GM21390 (cell line): ENCODE measurements at regions not wholly inside any gene's neighbourhood (a gene's known extent, or its start where the extent isn't known, plus 50 kb on each side); places are given as distances from the start of the nearest gene placed in this dataset.

ENCODE experiments used
- ATAC-seq: cut with Tn5 transposase; IDR thresholded peaks from one replicate; pipeline ENCODE4 v1.9.1; 2021; ENCODE audit not compliant: unreplicated experiment

DNA sequence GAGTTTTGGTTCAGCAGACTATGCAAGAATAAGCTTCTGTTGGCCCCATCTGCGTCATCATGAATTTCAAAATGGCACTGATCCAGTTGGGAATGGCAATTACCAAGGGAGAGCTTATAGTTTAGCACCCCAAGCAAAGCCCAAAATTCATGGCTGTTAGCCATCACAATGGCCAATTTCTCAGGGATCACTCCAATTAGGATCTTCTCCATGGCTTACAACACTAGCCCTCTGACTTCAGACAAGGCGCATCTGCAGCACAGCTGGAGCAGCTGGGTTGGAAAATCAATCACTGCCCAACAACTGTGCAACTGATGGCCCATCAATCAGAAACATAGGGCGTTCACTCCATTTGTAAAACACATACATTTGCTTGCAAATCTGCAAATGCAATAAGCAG, 273.6 kb downstream of the SRBD1 start:
- ATAC-seq: no peak

DNA sequence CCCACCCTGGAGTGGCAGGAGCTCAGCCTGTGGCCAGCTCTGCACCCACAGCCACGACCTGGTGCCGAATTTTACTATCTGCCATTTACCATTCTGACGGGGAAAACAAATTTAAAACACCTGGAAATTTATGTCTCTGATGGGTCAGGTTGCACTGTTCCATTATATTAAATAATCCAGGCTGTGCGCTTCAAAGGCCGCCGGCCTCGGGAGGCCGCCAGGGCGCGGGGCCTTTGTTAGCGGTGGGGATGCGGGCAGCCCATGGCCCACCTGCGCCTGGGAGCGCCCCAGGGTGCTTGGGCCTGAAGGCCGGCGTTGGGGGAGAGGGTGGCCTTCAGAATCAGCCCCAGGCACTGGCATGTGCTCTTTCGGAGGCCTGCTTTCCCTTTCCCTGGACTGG, 276.9 kb downstream of the SRBD1 start:
- no peak for ATAC-seq

DNA sequence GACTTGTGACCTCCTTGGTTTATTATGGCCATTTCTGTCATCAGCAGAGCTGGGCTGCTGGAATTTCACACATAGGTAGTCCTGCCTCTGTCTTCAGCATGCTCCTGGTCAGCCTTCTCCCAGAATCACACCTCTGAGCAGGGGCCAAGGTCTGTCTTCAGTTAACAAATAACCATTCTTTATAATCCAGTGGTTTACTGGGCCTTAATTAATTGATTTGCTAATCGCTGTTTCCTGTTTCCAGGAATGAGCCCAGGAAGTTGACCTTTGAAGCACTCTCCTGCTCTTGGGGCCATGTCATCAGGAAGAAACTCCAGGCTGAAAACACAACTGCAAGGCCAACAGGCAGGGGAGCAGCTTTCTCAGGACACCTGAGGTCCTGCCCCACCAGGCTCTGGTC, 278.5 kb downstream of the SRBD1 start:
- no peak for ATAC-seq

GRCh38 chr2:45332094-45332493, 279.0 kb downstream of the SRBD1 start:
- ATAC-seq: no peak

- ATAC-seq: no peak
Measured at GRCh38 chr2:45331410-45331786, 279.7 kb downstream of the SRBD1 start.

DNA sequence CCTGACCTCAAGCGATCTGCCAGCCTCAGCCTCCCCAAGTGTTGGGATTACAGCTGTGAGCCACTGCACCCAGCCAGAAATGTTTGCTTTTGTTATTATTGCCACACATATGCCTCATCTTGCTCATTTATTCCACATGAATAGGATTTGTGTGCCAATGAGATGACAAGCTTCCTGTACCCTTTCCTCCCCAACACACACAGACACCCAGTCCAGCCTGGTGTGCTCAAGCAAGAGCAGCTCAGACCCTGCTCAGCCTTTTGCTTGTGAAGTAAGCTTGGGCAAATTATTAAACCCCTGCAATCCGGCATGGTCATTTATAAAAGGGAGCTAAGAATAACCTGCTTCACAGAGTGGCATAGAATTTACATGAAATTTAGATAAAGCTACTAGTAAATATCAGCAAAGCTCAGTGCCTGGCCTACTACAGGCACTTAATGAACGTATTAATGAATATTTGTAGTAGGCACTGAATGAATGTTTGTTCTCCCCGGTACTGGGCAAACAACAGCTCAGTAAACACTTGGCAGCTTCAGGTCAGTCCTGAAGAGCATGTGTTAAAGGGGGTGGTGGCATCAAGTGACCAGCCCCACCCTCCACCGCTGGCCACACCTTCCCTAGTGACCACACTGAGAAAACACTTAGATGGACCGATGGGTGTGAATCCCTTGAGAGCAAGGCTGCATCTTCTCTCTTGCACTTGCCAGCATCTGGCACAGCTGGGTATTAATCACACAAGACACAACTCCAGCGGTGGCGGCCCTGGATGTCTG, 280.2 kb downstream of the SRBD1 start:
- ATAC-seq: no peak

DNA sequence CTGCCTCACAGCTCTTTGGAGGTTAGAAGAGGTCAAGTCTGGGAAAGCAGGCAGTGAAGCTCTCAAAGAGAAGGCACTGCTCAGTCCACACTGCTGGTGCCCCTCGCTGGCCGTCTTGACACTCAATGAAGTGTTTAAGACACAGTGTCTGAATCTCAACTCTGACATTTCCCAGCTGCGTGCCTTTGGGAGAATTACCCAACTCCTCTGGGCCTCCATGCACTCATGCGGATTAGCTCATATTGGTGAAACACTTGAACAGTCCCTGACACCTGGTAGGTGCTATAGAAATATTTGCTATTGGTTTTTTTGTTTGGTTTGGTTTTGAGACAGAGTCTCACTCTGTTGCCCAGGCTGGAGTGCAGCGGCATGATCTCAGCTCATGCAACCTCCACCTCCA, 281.0 kb downstream of the SRBD1 start:
- no peak for ATAC-seq

GRCh38 chr2:45329045-45329677, 281.9 kb downstream of the SRBD1 start:
- no peak for ATAC-seq

- ATAC-seq: no peak
Measured at GRCh38 chr2:45328264-45328870, 282.7 kb downstream of the SRBD1 start.

DNA sequence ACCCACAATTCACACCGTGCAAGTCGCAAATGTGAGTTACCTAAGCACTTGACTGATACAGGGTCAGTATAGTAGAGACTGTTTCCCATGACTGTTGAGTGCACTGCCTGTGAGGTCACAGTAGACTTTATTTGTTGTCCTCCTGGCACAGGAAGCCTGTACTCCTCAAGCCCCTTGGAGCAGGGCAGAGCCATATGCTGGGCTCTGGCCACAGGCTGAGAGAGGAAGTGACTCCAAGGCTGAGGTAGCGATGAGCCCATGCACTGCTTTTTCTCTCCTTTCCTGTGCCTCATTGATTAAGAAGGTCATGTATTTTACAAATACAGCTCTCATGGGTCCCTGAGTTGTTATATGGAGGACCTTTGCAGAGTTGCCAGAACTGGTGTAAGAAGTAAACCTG, 287.7 kb downstream of the SRBD1 start:
- no peak for ATAC-seq

DNA sequence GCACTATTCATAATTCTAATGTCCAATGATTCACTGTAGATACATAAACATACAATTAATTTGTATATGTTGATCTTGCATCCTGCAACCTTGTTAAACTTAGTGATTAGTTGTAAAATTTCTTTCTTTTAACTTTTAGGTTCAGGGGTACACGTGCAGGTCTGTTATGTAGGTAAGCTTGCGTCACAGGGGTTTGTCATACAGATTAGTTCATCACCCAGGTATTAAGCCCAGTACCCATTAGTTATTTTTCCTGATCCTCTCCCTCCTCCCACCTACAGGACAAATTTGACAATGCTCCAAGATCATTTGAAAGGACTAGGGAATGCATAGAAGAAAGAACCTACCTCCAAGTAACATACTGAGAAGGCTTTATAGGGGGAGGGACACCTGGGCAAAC, 290.1 kb downstream of the SRBD1 start:
- ATAC-seq: no peak

- no peak for ATAC-seq
Measured at GRCh38 chr2:45319683-45320455, 291.2 kb downstream of the SRBD1 start.

GRCh38 chr2:45318686-45319085, 292.4 kb downstream of the SRBD1 start:
- no peak for ATAC-seq

GRCh38 chr2:45316576-45317338, 294.3 kb downstream of the SRBD1 start:
- ATAC-seq: no peak

DNA sequence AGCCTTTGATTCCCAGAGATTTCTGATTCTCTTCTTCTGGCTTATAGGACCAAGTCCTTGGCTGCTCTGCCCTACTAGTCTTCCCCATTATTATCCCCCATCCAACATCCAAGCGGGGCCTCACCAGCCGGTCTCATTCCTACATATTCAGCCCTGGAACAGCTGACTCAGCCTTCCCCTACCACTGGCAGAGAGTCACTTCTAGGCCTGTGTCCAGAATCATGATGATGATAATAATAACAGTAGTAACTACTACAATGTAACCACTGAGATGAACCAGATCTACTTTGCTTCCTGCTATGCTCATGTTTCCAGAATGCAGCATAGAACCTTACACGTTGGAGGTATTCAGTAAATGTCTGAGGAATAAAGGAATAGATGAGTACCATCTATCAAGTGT, 295.2 kb downstream of the SRBD1 start:
- ATAC-seq: no peak

- ATAC-seq: no peak
Measured at GRCh38 chr2:45312275-45312674, 298.8 kb downstream of the SRBD1 start.

GRCh38 chr2:45311559-45311958, 299.5 kb downstream of the SRBD1 start:
- ATAC-seq: no peak

DNA sequence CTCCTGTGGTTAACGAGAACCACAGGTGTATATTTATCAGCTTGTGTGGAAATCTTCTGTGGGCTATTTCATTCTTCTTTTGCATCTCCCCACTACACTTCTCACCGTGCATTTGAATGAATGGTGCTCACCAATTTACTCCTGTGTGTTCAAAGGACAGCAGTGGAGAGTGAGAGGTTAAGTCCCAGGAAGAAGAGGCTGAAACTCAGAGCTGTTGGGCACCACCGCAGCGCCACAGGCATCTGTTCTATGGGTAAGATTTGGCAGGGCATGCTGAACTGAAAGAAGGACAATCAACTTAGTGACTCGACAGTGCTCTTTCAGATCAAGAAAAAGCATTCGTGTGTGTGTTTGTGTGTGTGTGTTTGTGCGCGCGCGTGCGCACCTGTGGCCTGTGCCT, 297.9 kb upstream of the SIX2 start:
- ATAC-seq: no peak

- ATAC-seq: no peak
Measured at GRCh38 chr2:45305599-45305998, 296.3 kb upstream of the SIX2 start.

DNA sequence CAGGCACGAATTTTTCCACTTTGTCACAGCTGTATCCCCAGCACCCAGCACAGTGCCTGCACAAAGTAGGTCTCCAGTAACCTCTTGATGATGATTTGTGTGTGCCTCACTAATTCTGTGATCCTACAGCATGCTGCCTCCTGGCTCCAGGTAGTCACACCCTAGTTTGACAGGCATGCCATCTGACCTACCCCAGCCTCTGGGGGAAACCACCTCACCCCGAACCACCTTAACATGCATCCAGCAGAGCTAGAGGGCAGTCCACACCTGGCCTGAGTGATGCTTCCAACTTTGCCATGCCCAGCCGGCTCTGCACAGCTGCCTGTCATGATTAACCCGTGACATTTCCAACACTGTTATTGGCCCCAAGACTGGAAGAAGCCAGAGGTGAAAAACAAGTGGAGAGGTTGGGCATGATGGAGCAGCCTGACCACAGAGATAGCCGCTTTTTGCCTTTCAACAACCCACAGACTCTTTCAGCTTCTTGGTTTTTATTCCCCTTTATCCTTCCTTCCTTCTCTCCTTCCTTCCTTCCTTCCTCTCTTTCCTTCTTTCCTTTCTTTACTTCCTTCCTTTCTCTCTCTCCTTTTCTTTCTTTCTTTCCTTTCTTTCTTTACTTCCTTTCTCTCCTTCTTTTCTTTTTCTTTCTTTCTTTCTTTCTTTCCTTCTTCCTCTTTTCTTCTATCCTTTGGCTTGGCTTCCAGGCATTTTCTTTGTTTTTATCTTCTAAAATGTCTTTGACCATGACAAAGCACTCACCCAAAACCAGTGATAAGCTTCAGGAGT, 294.4 kb upstream of the SIX2 start:
- ATAC-seq: no peak
